Peyer's patch (tissue), 4 donors: ENCODE measurements at regions not wholly inside any gene's neighbourhood (a gene's known extent, or its start where the extent isn't known, plus 50 kb on each side); places are given as distances from the start of the nearest gene placed in this dataset.

Source experiments
- POLR2A ChIP-seq, 2 donors: fragments of 450-650 bp; IDR thresholded peaks; one replicate each; pipeline ENCODE4 v1.5.1; 2017; ENCODE audit warnings: antibody characterized with exemption in 2 of 2, mild to moderate bottlenecking in 2 of 2, moderate library complexity in 2 of 2
- TF ChIP-seq, protein P1 (sequence below), 6 experiments: fragments of 450-650 bp in 4 of 6; fragments of 200-600 bp in 2 of 6; sonication (generic) in 1 of 6; IDR thresholded peaks; one replicate each; pipeline ENCODE4 v1.5.1; 2017 to 2019; ENCODE audit warnings: antibody characterized with exemption in 6 of 6, mild to moderate bottlenecking in 3 of 6, moderate library complexity in 1 of 6

DNA sequence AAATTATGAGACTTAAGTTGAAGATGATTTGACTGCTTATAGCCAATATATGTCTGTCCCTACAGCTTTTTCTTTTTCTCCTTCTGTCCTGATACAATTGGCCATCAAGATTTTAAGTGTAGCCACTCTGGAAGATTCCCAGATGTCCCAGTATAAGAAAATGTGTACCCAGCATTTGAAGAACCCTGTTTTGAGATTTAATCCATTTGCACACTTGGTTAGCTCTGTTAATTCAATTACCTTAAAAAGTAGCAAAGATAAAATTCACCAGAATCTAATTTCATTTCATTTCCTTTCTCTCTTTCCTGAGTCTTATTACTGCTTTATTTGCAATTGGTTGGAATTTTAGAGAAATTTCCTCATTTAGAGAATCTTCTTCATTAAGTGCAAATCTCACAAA lies 81.4 kb downstream of the DDIT4L start:
- TF ChIP-seq, protein P1, sequence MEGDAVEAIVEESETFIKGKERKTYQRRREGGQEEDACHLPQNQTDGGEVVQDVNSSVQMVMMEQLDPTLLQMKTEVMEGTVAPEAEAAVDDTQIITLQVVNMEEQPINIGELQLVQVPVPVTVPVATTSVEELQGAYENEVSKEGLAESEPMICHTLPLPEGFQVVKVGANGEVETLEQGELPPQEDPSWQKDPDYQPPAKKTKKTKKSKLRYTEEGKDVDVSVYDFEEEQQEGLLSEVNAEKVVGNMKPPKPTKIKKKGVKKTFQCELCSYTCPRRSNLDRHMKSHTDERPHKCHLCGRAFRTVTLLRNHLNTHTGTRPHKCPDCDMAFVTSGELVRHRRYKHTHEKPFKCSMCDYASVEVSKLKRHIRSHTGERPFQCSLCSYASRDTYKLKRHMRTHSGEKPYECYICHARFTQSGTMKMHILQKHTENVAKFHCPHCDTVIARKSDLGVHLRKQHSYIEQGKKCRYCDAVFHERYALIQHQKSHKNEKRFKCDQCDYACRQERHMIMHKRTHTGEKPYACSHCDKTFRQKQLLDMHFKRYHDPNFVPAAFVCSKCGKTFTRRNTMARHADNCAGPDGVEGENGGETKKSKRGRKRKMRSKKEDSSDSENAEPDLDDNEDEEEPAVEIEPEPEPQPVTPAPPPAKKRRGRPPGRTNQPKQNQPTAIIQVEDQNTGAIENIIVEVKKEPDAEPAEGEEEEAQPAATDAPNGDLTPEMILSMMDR (IDR thresholded peaks at IDR 0.05) = no peak
- no peak for TF ChIP-seq POLR2A (IDR thresholded peaks at IDR 0.05)
